ENCODE measurements at regions not wholly inside any gene's neighbourhood (a gene's known extent, or its start where the extent isn't known, plus 50 kb on each side); places are given as distances from the start of the nearest gene placed in this dataset.

GRCh38 chr12:115646210-115646609, 631.3 kb downstream of the MED13L start:
- BruUV-seq (replicated peaks) = no TSS peak
- Histone ChIP-seq H3K9me3 (replicated peaks; ENCODE audit: control insufficient read depth, insufficient read depth, low read length) (peaks cover 2% of the 10 kb centered on the region), H3K27me3 (ENCODE audit: control insufficient read depth in 2 of 2, insufficient read depth in 2 of 2, low read length in 2 of 2) (no peaks in the 10 kb centered on the region), H3K9ac (replicated peaks; ENCODE audit: extremely low read depth, insufficient read depth, low read length) (no peak overlapping the region), H3K4me2 (ENCODE audit: insufficient read depth, low read length) (no peak overlapping the region), H2AFZ (ENCODE audit: low read depth, low read length) (no peak overlapping the region), H3K79me2 (ENCODE audit: control insufficient read depth, insufficient read depth, low read length) (no peaks in the 10 kb centered on the region), H3K36me3 (ENCODE audit: control insufficient read depth in 2 of 2, extremely low read depth in 1 of 2, insufficient read depth in 2 of 2, low read length in 2 of 2) (no peaks in the 10 kb centered on the region), H3K9me1 (replicated peaks; ENCODE audit: control insufficient read depth, extremely low read depth, insufficient read depth, low read length) (no peaks in the 10 kb centered on the region), H3K4me3 (replicated peaks in 1 of 3; ENCODE audit: insufficient read depth in 1 of 3, low read depth in 1 of 3, low read length in 3 of 3) (no peak overlapping the region), H4K20me1 (replicated peaks; ENCODE audit: control insufficient read depth, extremely low read depth, insufficient read depth, low read length) (no peaks in the 10 kb centered on the region), H3K27ac (ENCODE audit: insufficient read depth, low read depth, low read length) (no peak overlapping the region), H3K4me1 (ENCODE audit: control insufficient read depth, extremely low read depth, insufficient read depth, low read length) (no peaks in the 10 kb centered on the region)
- CTCF ChIA-PET = no interaction called here
- intact Hi-C loops (cut with micrococcal nuclease) (no loop called here), dilution Hi-C loops (cut with MboI; ENCODE audit: extremely low pct_ligation_motif_present, low sequenced_read_pairs) (no loop called here)
- TF ChIP-seq GATA2 (IDR thresholded peaks at IDR 0.05; ENCODE audit: insufficient read depth, insufficient read length, low read depth, low read length) (no peak), JUN (IDR thresholded peaks at IDR 0.05; ENCODE audit: borderline replicate concordance, insufficient read depth, insufficient read length, low read depth) (no peak), EZH2 (IDR thresholded peaks at IDR 0.05; ENCODE audit: borderline replicate concordance, low read depth, low read length, severe bottlenecking) (no peak), CTCF (IDR thresholded peaks at IDR 0.05; ENCODE audit: extremely low read depth in 1 of 2, insufficient read depth in 1 of 2, low read depth in 1 of 2, low read length in 2 of 2) (no peak), MAX (IDR thresholded peaks at IDR 0.05; ENCODE audit: insufficient read depth, insufficient read length) (no peak), POLR2A (IDR thresholded peaks at IDR 0.05; ENCODE audit: low read depth, low read length) (no peak), FOS (IDR thresholded peaks at IDR 0.05; ENCODE audit: borderline replicate concordance, insufficient read depth, low read length) (no peak), MYC (IDR thresholded peaks at IDR 0.05; ENCODE audit: low read depth, low read length) (no peak), POLR2AphosphoS5 (IDR thresholded peaks at IDR 0.05; ENCODE audit: insufficient read depth, low read depth, low read length) (no peak)
- DNase-seq (ENCODE audit: low read depth, low spot score) (no peak), FAIRE-seq (no peak)
- POLR2A ChIA-PET = no interaction called here

All from endothelial cell of umbilical vein (primary cell).